Mesenchymal stem cell (in vitro differentiated cells and primary cell): ENCODE measurements at regions not wholly inside any gene's neighbourhood (a gene's known extent, or its start where the extent isn't known, plus 50 kb on each side); places are given as distances from the start of the nearest gene placed in this dataset.

ENCODE experiments used
- DNase-seq: peaks from one replicate; pipeline ENCODE4 v3.0.0-alpha.2; 2013
- H2AFZ ChIP-seq: one replicate; pipeline ENCODE4 v1.6.1; 2013; ENCODE audit warnings: low read depth, mild to moderate bottlenecking, control low read depth, inconsistent platforms, low read length, moderate library complexity
- H2AK5ac ChIP-seq: 2 replicates; pipeline ENCODE4 v1.6.1; 2013; ENCODE audit warnings: low read length, moderate library complexity, mild to moderate bottlenecking, inconsistent platforms; ENCODE audit not compliant: severe bottlenecking
- H2BK120ac ChIP-seq: one replicate; pipeline ENCODE4 v1.6.1; 2013; ENCODE audit warnings: low read depth, mild to moderate bottlenecking, inconsistent platforms, low read length, moderate library complexity
- H2BK12ac ChIP-seq, 2 experiments: one replicate each; pipeline ENCODE4 v1.6.1; 2013; ENCODE audit warnings: inconsistent platforms in 2 of 2, low read length in 2 of 2, mild to moderate bottlenecking in 2 of 2, moderate library complexity in 2 of 2, control low read depth in 1 of 2
- H2BK15ac ChIP-seq: one replicate; pipeline ENCODE4 v1.6.1; 2013; ENCODE audit warnings: mild to moderate bottlenecking, low read depth, inconsistent platforms; ENCODE audit not compliant: poor library complexity, severe bottlenecking
- H2BK5ac ChIP-seq: 2 replicates; pipeline ENCODE4 v1.6.1; 2013; ENCODE audit warnings: low read depth, mild to moderate bottlenecking, low read length, control low read depth, inconsistent platforms; ENCODE audit not compliant: poor library complexity, severe bottlenecking
- H3K14ac ChIP-seq, 2 experiments: one replicate each; pipeline ENCODE4 v1.6.1; 2013; ENCODE audit warnings: inconsistent platforms in 2 of 2, low read length in 2 of 2, control low read depth in 1 of 2, mild to moderate bottlenecking in 1 of 2, moderate library complexity in 1 of 2
- H3K18ac ChIP-seq, 2 experiments: one replicate each; pipeline ENCODE4 v1.6.1; 2013; ENCODE audit warnings: inconsistent platforms in 2 of 2, low read length in 2 of 2, control low read depth in 1 of 2, low read depth in 1 of 2, mild to moderate bottlenecking in 1 of 2
- H3K23ac ChIP-seq, 2 experiments: one replicate each; pipeline ENCODE4 v1.6.1; 2013; ENCODE audit warnings: inconsistent platforms in 2 of 2, low read length in 2 of 2, mild to moderate bottlenecking in 2 of 2, moderate library complexity in 2 of 2, control low read depth in 1 of 2
- H3K27ac ChIP-seq: 2 replicates; pipeline ENCODE4 v1.5.1; 2013; ENCODE audit warnings: mild to moderate bottlenecking, moderate library complexity, low read length, control low read depth, inconsistent platforms; ENCODE audit not compliant: poor library complexity, severe bottlenecking
- H3K27me3 ChIP-seq, 2 experiments: 2 replicates each; pipeline versions ENCODE4 v1.6.1 to v1.7.0; 2013; ENCODE audit warnings: low read length in 2 of 2, mild to moderate bottlenecking in 2 of 2, moderate library complexity in 2 of 2, control low read depth in 1 of 2, inconsistent platforms in 1 of 2; ENCODE audit not compliant: control insufficient read depth in 1 of 2, insufficient read depth in 1 of 2
- H3K36me3 ChIP-seq, 2 experiments: 2 replicates each; pipeline versions ENCODE4 v1.6.1 to v1.7.0; 2013; ENCODE audit warnings: low read length in 2 of 2, control low read depth in 1 of 2, inconsistent platforms in 1 of 2, low read depth in 1 of 2, mild to moderate bottlenecking in 1 of 2; ENCODE audit not compliant: insufficient read depth in 2 of 2, control insufficient read depth in 1 of 2
- H3K4ac ChIP-seq, 2 experiments: one replicate each; pipeline ENCODE4 v1.6.1; 2013; ENCODE audit warnings: inconsistent platforms in 2 of 2, low read length in 2 of 2, mild to moderate bottlenecking in 2 of 2, moderate library complexity in 2 of 2, control low read depth in 1 of 2, low read depth in 1 of 2
- H3K4me1 ChIP-seq: 2 replicates; pipeline ENCODE4 v1.6.1; 2013; ENCODE audit warnings: low read depth, low read length, control low read depth; ENCODE audit not compliant: control insufficient read depth, insufficient read depth
- H3K4me2 ChIP-seq: 2 replicates; pipeline ENCODE4 v1.6.1; 2013; ENCODE audit warnings: low read length, mild to moderate bottlenecking, inconsistent platforms; ENCODE audit not compliant: poor library complexity, severe bottlenecking
- H3K4me3 ChIP-seq, 2 experiments: 2 replicates each; pipeline versions ENCODE4 v1.5.1 to v1.7.0; 2013; ENCODE audit warnings: low read length in 2 of 2, mild to moderate bottlenecking in 2 of 2, control low read depth in 1 of 2, low read depth in 1 of 2; ENCODE audit not compliant: insufficient read depth in 1 of 2
- H3K79me1 ChIP-seq: replicated peaks from 2 replicates; pipeline ENCODE4 v1.6.1; 2013; ENCODE audit warnings: mild to moderate bottlenecking, control low read depth, low read length, inconsistent platforms; ENCODE audit not compliant: poor library complexity, severe bottlenecking
- H3K9ac ChIP-seq: 2 replicates; pipeline ENCODE4 v1.7.0; 2013; ENCODE audit warnings: mild to moderate bottlenecking, low read length, moderate library complexity
- H3K9me3 ChIP-seq: 2 replicates; pipeline ENCODE4 v1.7.0; 2013; ENCODE audit warnings: mild to moderate bottlenecking, low read length; ENCODE audit not compliant: control insufficient read depth
- H4K8ac ChIP-seq: one replicate; pipeline ENCODE4 v1.6.1; 2013; ENCODE audit warnings: inconsistent platforms, mild to moderate bottlenecking, low read length, moderate library complexity
- H4K91ac ChIP-seq: one replicate; pipeline ENCODE4 v1.6.1; 2013; ENCODE audit warnings: mild to moderate bottlenecking, low read length, inconsistent platforms
- WGBS: methylation state at CpG from one replicate; pipeline ENCODE4 v1.1.7; 2013; ENCODE audit warnings: mixed read lengths; 5-methylcytosine and 5-hydroxymethylcytosine counted together

- Histone ChIP-seq H3K4me3 (no peak overlapping the region), H3K23ac (no peak overlapping the region), H2AFZ (no peak overlapping the region), H2AK5ac (no peak overlapping the region), H3K9ac (no peak overlapping the region), H3K27ac (no peak overlapping the region), H3K4me2 (no peak overlapping the region), H4K8ac (no peak overlapping the region), H3K4me1 (no peaks in the 10 kb centered on the region), H3K27me3 (no peaks in the 10 kb centered on the region), H3K14ac (no peak overlapping the region), H4K91ac (no peak overlapping the region), H3K9me3 (no peaks in the 10 kb centered on the region), H2BK5ac (no peak overlapping the region), H2BK15ac (no peak overlapping the region), H3K79me1 (no peaks in the 10 kb centered on the region), H2BK12ac (no peak overlapping the region), H3K36me3 (no peaks in the 10 kb centered on the region), H3K18ac (no peak overlapping the region), H3K4ac (no peak overlapping the region), H2BK120ac (no peak overlapping the region)
- DNase-seq: no peak
- WGBS: 100% methylated on average over 2 of the region's 2 CpGs
Measured at GRCh38 chr3:165406425-165406824, 210.2 kb upstream of the SLITRK3 start.

- H3K18ac ChIP-seq: no peak overlapping the region
Measured at GRCh38 chr3:165404357-165405027, 208.3 kb upstream of the SLITRK3 start.

GRCh38 chr3:165403666-165404065 lies 207.5 kb upstream of the SLITRK3 start:
- peak overlapping the region in 1 of 2 experiments; percentile 4 for H3K18ac ChIP-seq
- no peak overlapping the region for H3K27ac ChIP-seq
- H4K91ac ChIP-seq: no peak overlapping the region
- no peaks in the 10 kb centered on the region for H3K27me3 ChIP-seq
- peak; percentile 41 for DNase-seq
- H2AK5ac ChIP-seq: no peak overlapping the region
- H3K36me3 ChIP-seq: no peaks in the 10 kb centered on the region
- no peak overlapping the region for H3K23ac ChIP-seq
- 57% methylated on average over 4 of the region's 4 CpGs for WGBS
- no peak overlapping the region for H3K9ac ChIP-seq
- no peak overlapping the region for H3K4me2 ChIP-seq
- H3K4me1 ChIP-seq: no peaks in the 10 kb centered on the region
- no peaks in the 10 kb centered on the region for H3K9me3 ChIP-seq
- H3K4me3 ChIP-seq: no peak overlapping the region
- no peak overlapping the region for H2BK5ac ChIP-seq
- no peak overlapping the region for H2BK120ac ChIP-seq
- no peak overlapping the region for H3K4ac ChIP-seq
- no peak overlapping the region for H3K14ac ChIP-seq
- H4K8ac ChIP-seq: peak overlapping the region; percentile 31
- H2BK12ac ChIP-seq: no peak overlapping the region
- no peak overlapping the region for H2AFZ ChIP-seq
- H2BK15ac ChIP-seq: no peak overlapping the region
- no peaks in the 10 kb centered on the region for H3K79me1 ChIP-seq

More at GRCh38 chr3:165404357-165405027, 208.3 kb upstream of the SLITRK3 start:
- H3K9me3 ChIP-seq: no peaks in the 10 kb centered on the region
- H3K14ac ChIP-seq: no peak overlapping the region
- H2BK5ac ChIP-seq: no peak overlapping the region
- H2BK15ac ChIP-seq: no peak overlapping the region
- H3K23ac ChIP-seq: no peak overlapping the region
- no peak overlapping the region for H3K9ac ChIP-seq
- H2AFZ ChIP-seq: peak overlapping the region; percentile 18
- H4K8ac ChIP-seq: no peak overlapping the region
- H3K27ac ChIP-seq: no peak overlapping the region
- no peaks in the 10 kb centered on the region for H3K36me3 ChIP-seq
- H3K27me3 ChIP-seq: no peaks in the 10 kb centered on the region
- no peak overlapping the region for H2AK5ac ChIP-seq
- H3K79me1 ChIP-seq: no peaks in the 10 kb centered on the region
- H2BK120ac ChIP-seq: no peak overlapping the region
- no peaks in the 10 kb centered on the region for H3K4me1 ChIP-seq
- no peak overlapping the region for H3K4me2 ChIP-seq
- H3K4ac ChIP-seq: no peak overlapping the region
- no peak overlapping the region for H2BK12ac ChIP-seq
- 87% methylated on average over 4 of the region's 4 CpGs for WGBS
- peak; percentile 90 for DNase-seq
- no peak overlapping the region for H3K4me3 ChIP-seq
- H4K91ac ChIP-seq: no peak overlapping the region

GRCh38 chr3:165395188-165395587 lies 199.0 kb upstream of the SLITRK3 start:
- Histone ChIP-seq H3K36me3 (no peaks in the 10 kb centered on the region), H3K9me3 (no peaks in the 10 kb centered on the region), H2AFZ (no peak overlapping the region), H3K27ac (no peak overlapping the region), H3K4me1 (no peaks in the 10 kb centered on the region), H3K27me3 (no peaks in the 10 kb centered on the region), H3K4ac (no peak overlapping the region), H4K8ac (no peak overlapping the region), H2BK5ac (no peak overlapping the region), H2BK15ac (no peak overlapping the region), H3K9ac (no peak overlapping the region), H3K4me2 (no peak overlapping the region), H3K14ac (no peak overlapping the region), H4K91ac (no peak overlapping the region), H2BK120ac (no peak overlapping the region), H3K23ac (no peak overlapping the region), H3K4me3 (no peak overlapping the region), H2BK12ac (no peak overlapping the region), H2AK5ac (no peak overlapping the region), H3K79me1 (no peaks in the 10 kb centered on the region), H3K18ac (no peak overlapping the region)
- no peak for DNase-seq
- WGBS: no CpG with 5 or more reads among the region's 1 CpG
